GM12892 (cell line): ENCODE measurements at regions not wholly inside any gene's neighbourhood (a gene's known extent, or its start where the extent isn't known, plus 50 kb on each side); places are given as distances from the start of the nearest gene placed in this dataset.

Experiments
- POLR2A ChIP-seq: IDR thresholded peaks from 2 replicates; pipeline ENCODE4 v1.6.1; 2011; ENCODE audit warnings: low read depth, low read length, control low read depth
- POLR2AphosphoS5 ChIP-seq: IDR thresholded peaks from 2 replicates; pipeline ENCODE4 v1.6.1; 2011; ENCODE audit warnings: low read depth, low read length, control low read depth
- TAF1 ChIP-seq: IDR thresholded peaks from 2 replicates; pipeline ENCODE4 v1.6.1; 2011; ENCODE audit warnings: low read depth, mild to moderate bottlenecking, control low read depth, low read length, borderline replicate concordance

DNA sequence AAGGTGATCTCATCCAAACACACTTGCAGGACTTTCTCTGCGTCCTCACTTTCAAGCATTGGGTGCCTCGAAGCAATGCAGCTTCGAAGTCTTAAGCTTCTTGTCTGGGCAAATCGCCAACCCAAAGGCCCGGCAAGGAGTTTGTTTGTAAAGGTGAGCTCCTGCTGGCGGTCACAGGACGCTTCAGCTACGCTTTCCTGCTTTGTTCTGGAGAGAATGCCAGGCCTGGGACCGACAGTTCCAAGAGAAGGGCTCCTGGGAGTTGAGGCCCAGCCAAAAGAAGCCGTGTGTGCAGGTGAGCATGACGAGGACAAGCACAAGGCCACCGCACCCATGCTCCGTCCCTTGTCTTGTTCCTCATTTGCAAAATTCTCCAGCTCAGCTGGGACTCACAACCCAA is 106.6 kb upstream of the DOCK1 start:
- TF ChIP-seq TAF1 (no peak), POLR2AphosphoS5 (no peak), POLR2A (no peak)
